SK-N-SH (cell line): ENCODE measurements at regions not wholly inside any gene's neighbourhood (a gene's known extent, or its start where the extent isn't known, plus 50 kb on each side); places are given as distances from the start of the nearest gene placed in this dataset.

ENCODE experiments used
- small RNA-seq, 7 experiments: library from RNA; depleted of rRNA; stranded (forward); fragments of <200 nt; gene quantifications; one replicate each; pipeline ENCODE3, GENCODE V24; 2012

Small RNA genes lying in the stretch of these regions (small RNA-seq; reads per million reads assigned to genes)
- gene AC098590.2: 0 reads per million in 7 experiments
- 0 reads per million in 7 experiments for gene RN7SL193P
